GM12873 (cell line): ENCODE measurements at regions not wholly inside any gene's neighbourhood (a gene's known extent, or its start where the extent isn't known, plus 50 kb on each side); places are given as distances from the start of the nearest gene placed in this dataset.

ENCODE experiments used
- TF ChIP-seq, protein P1 (sequence below): IDR thresholded peaks from 2 replicates; pipeline ENCODE4 v1.5.1; 2012; ENCODE audit warnings: low read depth, mild to moderate bottlenecking, moderate library complexity, low read length, control low read depth; ENCODE audit not compliant: insufficient read depth; ENCODE audit errors: missing control alignments

GRCh38 chr6:120211955-120212792 is 862.6 kb upstream of the MAN1A1 start:
- TF ChIP-seq, protein P1, sequence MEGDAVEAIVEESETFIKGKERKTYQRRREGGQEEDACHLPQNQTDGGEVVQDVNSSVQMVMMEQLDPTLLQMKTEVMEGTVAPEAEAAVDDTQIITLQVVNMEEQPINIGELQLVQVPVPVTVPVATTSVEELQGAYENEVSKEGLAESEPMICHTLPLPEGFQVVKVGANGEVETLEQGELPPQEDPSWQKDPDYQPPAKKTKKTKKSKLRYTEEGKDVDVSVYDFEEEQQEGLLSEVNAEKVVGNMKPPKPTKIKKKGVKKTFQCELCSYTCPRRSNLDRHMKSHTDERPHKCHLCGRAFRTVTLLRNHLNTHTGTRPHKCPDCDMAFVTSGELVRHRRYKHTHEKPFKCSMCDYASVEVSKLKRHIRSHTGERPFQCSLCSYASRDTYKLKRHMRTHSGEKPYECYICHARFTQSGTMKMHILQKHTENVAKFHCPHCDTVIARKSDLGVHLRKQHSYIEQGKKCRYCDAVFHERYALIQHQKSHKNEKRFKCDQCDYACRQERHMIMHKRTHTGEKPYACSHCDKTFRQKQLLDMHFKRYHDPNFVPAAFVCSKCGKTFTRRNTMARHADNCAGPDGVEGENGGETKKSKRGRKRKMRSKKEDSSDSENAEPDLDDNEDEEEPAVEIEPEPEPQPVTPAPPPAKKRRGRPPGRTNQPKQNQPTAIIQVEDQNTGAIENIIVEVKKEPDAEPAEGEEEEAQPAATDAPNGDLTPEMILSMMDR: no peak

DNA sequence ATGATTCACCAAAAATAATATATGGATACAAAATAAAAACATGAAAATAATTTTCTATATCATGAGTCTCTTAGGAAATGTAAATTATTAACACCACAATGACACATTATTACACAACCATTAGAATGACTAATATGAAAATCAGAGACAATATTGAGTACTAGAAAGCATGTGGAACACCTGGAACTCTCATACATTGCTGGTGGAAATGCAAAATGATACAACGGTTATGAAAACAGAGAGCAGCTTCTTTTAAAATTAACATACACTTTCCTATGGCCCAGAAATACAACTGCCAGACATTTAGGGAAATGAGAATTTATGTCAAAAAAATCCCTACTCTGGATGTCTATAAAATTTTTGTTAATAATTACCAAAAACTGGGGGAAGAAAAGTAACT is 853.3 kb upstream of the MAN1A1 start:
- TF ChIP-seq, protein P1: no peak

DNA sequence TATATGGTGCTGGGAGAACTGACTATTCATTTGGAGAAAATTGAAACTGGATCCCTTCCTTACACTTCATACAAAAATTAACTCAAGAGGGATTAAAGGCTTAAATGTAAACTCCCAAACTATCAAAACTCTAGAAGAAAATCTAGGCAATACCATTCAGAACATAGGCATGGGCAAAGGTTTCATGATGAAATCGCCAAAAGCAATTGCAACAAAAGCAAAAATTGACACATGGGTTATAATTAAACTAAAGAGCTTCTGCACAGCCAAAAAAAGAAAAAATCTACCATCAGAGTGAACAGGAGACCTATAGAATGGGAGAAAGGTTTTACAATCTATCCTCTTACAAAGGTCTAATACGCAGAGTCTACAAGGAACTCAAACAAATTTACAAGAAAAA is 851.3 kb upstream of the MAN1A1 start:
- TF ChIP-seq, protein P1: no peak

GRCh38 chr6:120198033-120198432 is 848.5 kb upstream of the MAN1A1 start:
- TF ChIP-seq, protein P1: no peak

DNA sequence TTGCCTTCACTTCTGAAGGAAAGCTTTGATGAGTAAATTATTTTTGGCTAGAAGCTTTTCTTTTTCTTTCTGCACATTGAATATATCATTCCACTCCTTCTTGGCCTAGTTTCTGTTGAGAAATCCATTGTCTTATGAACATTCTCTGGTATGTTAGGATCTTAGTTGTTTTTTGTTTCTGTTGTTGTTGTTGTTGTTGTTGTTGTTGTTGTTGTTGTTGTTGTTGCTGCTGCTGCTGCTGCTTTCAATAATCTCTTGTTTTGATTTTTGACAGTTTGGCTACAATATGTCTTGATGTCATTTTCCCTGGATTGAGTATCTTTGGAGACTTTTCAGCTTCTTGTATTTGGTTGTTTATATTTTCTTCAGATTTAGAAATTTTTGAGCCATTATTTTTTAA is 836.5 kb upstream of the MAN1A1 start:
- TF ChIP-seq, protein P1: no peak

DNA sequence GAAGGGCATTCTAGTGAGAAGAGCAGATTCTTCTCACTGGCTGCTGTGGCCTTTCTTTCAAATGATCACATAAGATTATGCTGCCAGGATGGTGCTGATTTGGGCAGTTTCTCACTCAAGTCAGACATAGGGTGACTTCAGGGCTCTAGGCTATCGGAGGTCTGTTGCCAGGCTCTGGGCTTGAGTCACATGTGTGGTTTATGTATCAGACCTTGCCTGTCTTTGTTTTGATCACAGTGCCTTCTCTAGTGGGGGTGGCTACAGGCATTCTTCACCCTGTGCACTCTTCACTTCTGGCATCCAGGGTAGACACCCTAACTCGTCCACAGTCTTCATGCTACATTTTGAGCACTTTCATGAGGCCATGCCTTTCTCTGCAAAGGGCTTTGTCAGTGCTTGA is 823.7 kb upstream of the MAN1A1 start:
- TF ChIP-seq, protein P1: no peak

- TF ChIP-seq, protein P1: no peak
Measured at GRCh38 chr6:120164531-120164930, 815.0 kb upstream of the MAN1A1 start.
